ENCODE measurements at regions not wholly inside any gene's neighbourhood (a gene's known extent, or its start where the extent isn't known, plus 50 kb on each side); places are given as distances from the start of the nearest gene placed in this dataset.

DNA sequence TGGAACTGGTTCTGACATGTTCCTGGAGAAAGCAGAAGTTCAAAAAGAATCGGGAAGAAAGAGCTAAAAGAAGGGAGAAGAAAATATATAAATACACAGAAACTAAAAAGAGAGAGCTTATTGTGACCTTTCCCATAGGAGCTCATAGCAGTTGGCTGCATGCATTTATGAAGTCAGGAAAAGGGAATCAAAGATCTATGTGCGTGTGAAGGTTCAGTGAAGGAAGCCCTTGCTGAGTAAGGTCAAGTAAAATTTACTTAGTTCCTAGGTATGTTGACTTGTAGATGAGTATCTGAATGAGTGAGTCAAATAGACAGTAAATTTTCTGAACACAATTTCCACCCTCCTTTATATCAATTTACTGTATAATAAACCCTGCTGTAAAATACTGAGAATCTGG is 632.5 kb downstream of the SLCO4C1 start:
- no peak for DNase-seq (ENCODE audit: low read depth)
- TF ChIP-seq, protein P1, sequence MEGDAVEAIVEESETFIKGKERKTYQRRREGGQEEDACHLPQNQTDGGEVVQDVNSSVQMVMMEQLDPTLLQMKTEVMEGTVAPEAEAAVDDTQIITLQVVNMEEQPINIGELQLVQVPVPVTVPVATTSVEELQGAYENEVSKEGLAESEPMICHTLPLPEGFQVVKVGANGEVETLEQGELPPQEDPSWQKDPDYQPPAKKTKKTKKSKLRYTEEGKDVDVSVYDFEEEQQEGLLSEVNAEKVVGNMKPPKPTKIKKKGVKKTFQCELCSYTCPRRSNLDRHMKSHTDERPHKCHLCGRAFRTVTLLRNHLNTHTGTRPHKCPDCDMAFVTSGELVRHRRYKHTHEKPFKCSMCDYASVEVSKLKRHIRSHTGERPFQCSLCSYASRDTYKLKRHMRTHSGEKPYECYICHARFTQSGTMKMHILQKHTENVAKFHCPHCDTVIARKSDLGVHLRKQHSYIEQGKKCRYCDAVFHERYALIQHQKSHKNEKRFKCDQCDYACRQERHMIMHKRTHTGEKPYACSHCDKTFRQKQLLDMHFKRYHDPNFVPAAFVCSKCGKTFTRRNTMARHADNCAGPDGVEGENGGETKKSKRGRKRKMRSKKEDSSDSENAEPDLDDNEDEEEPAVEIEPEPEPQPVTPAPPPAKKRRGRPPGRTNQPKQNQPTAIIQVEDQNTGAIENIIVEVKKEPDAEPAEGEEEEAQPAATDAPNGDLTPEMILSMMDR (IDR thresholded peaks at IDR 0.05; ENCODE audit: low read depth, low read length) = no peak
- TF ChIP-seq MYC (IDR thresholded peaks at IDR 0.05; ENCODE audit: low read depth, low read length) = no peak
- TF ChIP-seq POLR2A (IDR thresholded peaks at IDR 0.05; ENCODE audit: extremely low read depth, insufficient read length) = no peak
- TF ChIP-seq, protein P2, sequence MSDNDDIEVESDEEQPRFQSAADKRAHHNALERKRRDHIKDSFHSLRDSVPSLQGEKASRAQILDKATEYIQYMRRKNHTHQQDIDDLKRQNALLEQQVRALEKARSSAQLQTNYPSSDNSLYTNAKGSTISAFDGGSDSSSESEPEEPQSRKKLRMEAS (IDR thresholded peaks at IDR 0.05; ENCODE audit: low read depth, low read length) = no peak
- H3K4me3 ChIP-seq (ENCODE audit: low read depth, low read length) = no peak overlapping the region

- DNase-seq (ENCODE audit: low read depth) = no peak
- TF ChIP-seq, protein P1 (IDR thresholded peaks at IDR 0.05; ENCODE audit: low read depth, low read length) = no peak
- TF ChIP-seq POLR2A (IDR thresholded peaks at IDR 0.05; ENCODE audit: extremely low read depth, insufficient read length) (no peak), MYC (IDR thresholded peaks at IDR 0.05; ENCODE audit: low read depth, low read length) (no peak)
- TF ChIP-seq, protein P2 (IDR thresholded peaks at IDR 0.05; ENCODE audit: low read depth, low read length) = no peak
- H3K4me3 ChIP-seq (ENCODE audit: low read depth, low read length) = no peak overlapping the region
Observed at GRCh38 chr5:101662263-101662662, 633.8 kb downstream of the SLCO4C1 start.

GRCh38 chr5:101658433-101658832 is 637.7 kb downstream of the SLCO4C1 start:
- no peak for DNase-seq (ENCODE audit: low read depth)
- no peak overlapping the region for H3K4me3 ChIP-seq (ENCODE audit: low read depth, low read length)
- TF ChIP-seq, protein P2 (IDR thresholded peaks at IDR 0.05; ENCODE audit: low read depth, low read length) = no peak
- TF ChIP-seq POLR2A (IDR thresholded peaks at IDR 0.05; ENCODE audit: extremely low read depth, insufficient read length) (no peak), MYC (IDR thresholded peaks at IDR 0.05; ENCODE audit: low read depth, low read length) (no peak)
- TF ChIP-seq, protein P1 (IDR thresholded peaks at IDR 0.05; ENCODE audit: low read depth, low read length) = no peak

- no peak overlapping the region for H3K4me3 ChIP-seq (ENCODE audit: low read depth, low read length)
- DNase-seq (ENCODE audit: low read depth) = no peak
Observed at GRCh38 chr5:101653996-101654395, 642.1 kb downstream of the SLCO4C1 start.

DNA sequence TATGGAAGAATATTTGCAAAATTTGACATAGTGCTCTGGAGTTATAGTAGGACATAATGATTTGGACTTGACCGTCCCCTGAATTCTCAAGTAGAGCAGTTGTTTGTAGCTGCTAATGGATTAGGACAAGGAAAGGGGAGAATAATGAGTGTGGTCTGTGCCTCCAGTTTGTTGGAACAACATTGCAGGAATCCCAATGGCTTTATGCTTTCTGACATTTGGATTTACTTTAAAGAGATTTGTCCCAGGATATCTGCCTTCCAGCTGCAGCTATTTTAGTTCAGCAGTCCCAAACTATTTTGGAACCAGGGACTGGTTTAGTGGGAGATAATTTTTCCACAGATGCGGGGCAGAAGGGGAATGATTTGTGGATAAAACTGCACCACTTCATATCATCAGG is 648.2 kb downstream of the SLCO4C1 start:
- DNase-seq (ENCODE audit: low read depth) = no peak
- TF ChIP-seq POLR2A (IDR thresholded peaks at IDR 0.05; ENCODE audit: extremely low read depth, insufficient read length) = no peak
- TF ChIP-seq, protein P1 (IDR thresholded peaks at IDR 0.05; ENCODE audit: low read depth, low read length) = no peak
- TF ChIP-seq MYC (IDR thresholded peaks at IDR 0.05; ENCODE audit: low read depth, low read length) = no peak
- TF ChIP-seq, protein P2 (IDR thresholded peaks at IDR 0.05; ENCODE audit: low read depth, low read length) = no peak

More at GRCh38 chr5:101653996-101654395, 642.1 kb downstream of the SLCO4C1 start:
- TF ChIP-seq POLR2A (IDR thresholded peaks at IDR 0.05; ENCODE audit: extremely low read depth, insufficient read length) = no peak
- TF ChIP-seq, protein P1 (IDR thresholded peaks at IDR 0.05; ENCODE audit: low read depth, low read length) = no peak

GRCh38 chr5:101643794-101644193 is 652.3 kb downstream of the SLCO4C1 start:
- TF ChIP-seq, protein P1 (IDR thresholded peaks at IDR 0.05; ENCODE audit: low read depth, low read length) = no peak
- TF ChIP-seq MYC (IDR thresholded peaks at IDR 0.05; ENCODE audit: low read depth, low read length) (no peak), POLR2A (IDR thresholded peaks at IDR 0.05; ENCODE audit: extremely low read depth, insufficient read length) (no peak)
- TF ChIP-seq, protein P2 (IDR thresholded peaks at IDR 0.05; ENCODE audit: low read depth, low read length) = no peak
- no peak for DNase-seq (ENCODE audit: low read depth)
- H3K4me3 ChIP-seq (ENCODE audit: low read depth, low read length) = no peak overlapping the region

More for the DNA sequence above, 648.2 kb downstream of the SLCO4C1 start:
- H3K4me3 ChIP-seq (ENCODE audit: low read depth, low read length) = no peak overlapping the region
